Esophagus squamous epithelium (tissue), 4 donors: ENCODE measurements at regions not wholly inside any gene's neighbourhood (a gene's known extent, or its start where the extent isn't known, plus 50 kb on each side); places are given as distances from the start of the nearest gene placed in this dataset.

Source experiments
- POLR2A ChIP-seq, 4 donors: fragments of 450-650 bp; IDR thresholded peaks; one replicate each; pipeline ENCODE4 v1.6.1; 2017; ENCODE audit warnings: antibody characterized with exemption in 4 of 4, mild to moderate bottlenecking in 4 of 4, moderate library complexity in 3 of 4
- TF ChIP-seq, protein P1 (sequence below), 6 experiments: fragments of 450-650 bp in 4 of 6; fragments of 200-600 bp in 2 of 6; sonication (generic) in 2 of 6; IDR thresholded peaks; one replicate each; pipeline ENCODE4 v1.5.1; 2016 to 2019; ENCODE audit warnings: antibody characterized with exemption in 6 of 6, mild to moderate bottlenecking in 4 of 6, moderate library complexity in 4 of 6

DNA sequence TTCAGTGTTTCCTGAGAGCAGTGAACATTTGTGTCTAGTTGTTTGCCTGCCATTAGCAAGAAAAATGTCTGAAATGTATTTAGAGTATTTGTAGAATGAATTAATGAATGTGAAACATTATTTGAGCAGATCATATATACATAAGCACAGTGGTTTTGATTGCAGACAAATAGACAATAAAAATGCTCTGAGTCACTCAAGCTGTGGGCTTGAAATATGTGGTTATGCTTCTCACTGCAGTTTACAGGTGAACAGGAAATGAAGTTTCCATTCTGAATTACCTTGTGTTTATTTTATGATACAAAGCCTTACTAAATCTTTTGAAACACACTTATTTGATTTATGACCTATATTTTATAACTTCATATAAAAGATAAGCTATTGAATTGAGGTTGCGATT lies 827.7 kb downstream of the TMTC2 start:
- TF ChIP-seq, protein P1, sequence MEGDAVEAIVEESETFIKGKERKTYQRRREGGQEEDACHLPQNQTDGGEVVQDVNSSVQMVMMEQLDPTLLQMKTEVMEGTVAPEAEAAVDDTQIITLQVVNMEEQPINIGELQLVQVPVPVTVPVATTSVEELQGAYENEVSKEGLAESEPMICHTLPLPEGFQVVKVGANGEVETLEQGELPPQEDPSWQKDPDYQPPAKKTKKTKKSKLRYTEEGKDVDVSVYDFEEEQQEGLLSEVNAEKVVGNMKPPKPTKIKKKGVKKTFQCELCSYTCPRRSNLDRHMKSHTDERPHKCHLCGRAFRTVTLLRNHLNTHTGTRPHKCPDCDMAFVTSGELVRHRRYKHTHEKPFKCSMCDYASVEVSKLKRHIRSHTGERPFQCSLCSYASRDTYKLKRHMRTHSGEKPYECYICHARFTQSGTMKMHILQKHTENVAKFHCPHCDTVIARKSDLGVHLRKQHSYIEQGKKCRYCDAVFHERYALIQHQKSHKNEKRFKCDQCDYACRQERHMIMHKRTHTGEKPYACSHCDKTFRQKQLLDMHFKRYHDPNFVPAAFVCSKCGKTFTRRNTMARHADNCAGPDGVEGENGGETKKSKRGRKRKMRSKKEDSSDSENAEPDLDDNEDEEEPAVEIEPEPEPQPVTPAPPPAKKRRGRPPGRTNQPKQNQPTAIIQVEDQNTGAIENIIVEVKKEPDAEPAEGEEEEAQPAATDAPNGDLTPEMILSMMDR (IDR thresholded peaks at IDR 0.05) = no peak
- no peak for TF ChIP-seq POLR2A (IDR thresholded peaks at IDR 0.05)
